Psoas muscle (tissue), 7 donors: ENCODE measurements at regions not wholly inside any gene's neighbourhood (a gene's known extent, or its start where the extent isn't known, plus 50 kb on each side); places are given as distances from the start of the nearest gene placed in this dataset.

Experiments used
- ATAC-seq, 4 donors: fragments of 200-7000 bp; cut with Tn5 transposase; one replicate each; pipeline ENCODE4 v1.9.1; 2020; ENCODE audit warnings: moderate library complexity in 3 of 4, mild to moderate bottlenecking in 2 of 4
- DNase-seq, 2 donors: peaks; one replicate each; pipeline ENCODE4 v3.0.0-alpha.2; 2020
- H3K27ac ChIP-seq: fragments of 200-600 bp; one replicate; pipeline ENCODE4 v1.8.0; 2022
- H3K27me3 ChIP-seq, 3 donors: fragments of 200-600 bp in 1 of 3; one replicate each; pipeline versions ENCODE4 v1.6.1 to v1.8.0; 2013 to 2022; ENCODE audit warnings: low read length in 2 of 3, mild to moderate bottlenecking in 2 of 3, moderate library complexity in 1 of 3; ENCODE audit not compliant: insufficient read depth in 3 of 3
- H3K36me3 ChIP-seq, 2 donors: fragments of 200-600 bp in 1 of 2; one replicate each; pipeline versions ENCODE4 v1.6.1 to v1.8.0; 2013 to 2022; ENCODE audit warnings: low read depth in 1 of 2, mild to moderate bottlenecking in 1 of 2, moderate library complexity in 1 of 2; ENCODE audit not compliant: insufficient read depth in 1 of 2
- H3K4me1 ChIP-seq: fragments of 200-600 bp; one replicate; pipeline ENCODE4 v1.8.0; 2022
- H3K4me3 ChIP-seq: fragments of 200-600 bp; one replicate; pipeline ENCODE4 v1.8.0; 2022; ENCODE audit warnings: mild to moderate bottlenecking
- H3K9me3 ChIP-seq: fragments of 200-600 bp; one replicate; pipeline ENCODE4 v1.8.0; 2022
- CTCF ChIP-seq: fragments of 200-600 bp; IDR thresholded peaks from one replicate; pipeline ENCODE4 v1.8.0; 2022; ENCODE audit warnings: antibody characterized with exemption
- WGBS, 3 donors: extraction: QIAGEN DNeasy Blood & Tissue Kit; methylation state at CpG; one replicate each; pipeline versions ENCODE4 v1.1.6 to v1.1.7; 2013; 5-methylcytosine and 5-hydroxymethylcytosine counted together
- intact Hi-C, 2 donors: fragments of 100-400 bp; cut with DNase I; formaldehyde crosslinking; loops; one replicate each; pipeline versions ENCODE4 v1.11.0 to v1.14.2; 2022
- donor health status: healthy with polysubstance abuse.
- donor health status: DM: no; HTN: no; CAD: no; lungs with moderate emphysema.
- donor health status: Bipolar disorder and iron deficiency.
- donor health status: healthy.
- donor health status: DM: yes; HTN: yes; CAD: no.
- donor health status: DM: no; HTN: no; CAD: no.
- donor health status: DM: yes; HTN: yes; CAD: no.

- Histone ChIP-seq H3K27me3 (peaks cover 0 to 6% (median 0%) of the 10 kb centered on the region in 3 donors), H3K4me1 (no peaks in the 10 kb centered on the region), H3K36me3 (no peaks in the 10 kb centered on the region), H3K27ac (no peak overlapping the region), H3K9me3 (peaks cover 10% of the 10 kb centered on the region), H3K4me3 (no peak overlapping the region)
- TF ChIP-seq CTCF = no peak
- no peak for DNase-seq
- no peak for ATAC-seq
- intact Hi-C loops = loop anchor here in 1 of 2 donors (10.0 kb wide), 2 partner anchors 118 to 1682 kb away; no protein-coding TSS in a partner anchor
- WGBS, 3 donors = 86 to 94% (median 86%) methylated on average over 6 of the region's 6 CpGs
These were observed 142.5 kb downstream of the TEX29 start for GRCh38 chr13:111462944-111463343.

GRCh38 chr13:111467111-111467890, 146.9 kb downstream of the TEX29 start:
- ATAC-seq (no peak), DNase-seq (no peak)
- no peaks in the 10 kb centered on the region for H3K36me3 ChIP-seq
- H3K27me3 ChIP-seq = peaks cover 0 to 16% (median 0%) of the 10 kb centered on the region in 3 donors
- peaks cover 10% of the 10 kb centered on the region for H3K9me3 ChIP-seq
- no peaks in the 10 kb centered on the region for H3K4me1 ChIP-seq
- intact Hi-C loops = loop anchor here in 1 of 2 donors (10.0 kb wide), 2 partner anchors 122 to 1678 kb away; no protein-coding TSS in a partner anchor
- no peak overlapping the region for H3K4me3 ChIP-seq
- no peak for TF ChIP-seq CTCF
- 72 to 77% (median 72%) methylated on average over 7 of the region's 7 CpGs for WGBS, 3 donors
- no peak overlapping the region for H3K27ac ChIP-seq

GRCh38 chr13:111468037-111468959, 147.9 kb downstream of the TEX29 start:
- 82 to 90% (median 89%) methylated on average over 21 to 23 of the region's 23 CpGs for WGBS, 3 donors

GRCh38 chr13:111469450-111469849, 149.0 kb downstream of the TEX29 start:
- Histone ChIP-seq H3K27me3 (peaks cover 0 to 11% (median 0%) of the 10 kb centered on the region in 3 donors), H3K4me3 (no peak overlapping the region), H3K4me1 (no peaks in the 10 kb centered on the region), H3K9me3 (peaks cover 10% of the 10 kb centered on the region), H3K27ac (no peak overlapping the region), H3K36me3 (no peaks in the 10 kb centered on the region)
- intact Hi-C loops = loop anchor here in 1 of 2 donors (10.0 kb wide), 2 partner anchors 125 to 1675 kb away; no protein-coding TSS in a partner anchor
- DNase-seq (no peak), ATAC-seq (no peak)
- WGBS, 3 donors = 81 to 85% (median 83%) methylated on average over 5 of the region's 5 CpGs
- TF ChIP-seq CTCF = no peak

More at GRCh38 chr13:111468037-111468959, 147.9 kb downstream of the TEX29 start:
- no peak overlapping the region for H3K4me3 ChIP-seq
- H3K27ac ChIP-seq = no peak overlapping the region
- H3K27me3 ChIP-seq = peaks cover 0 to 17% (median 0%) of the 10 kb centered on the region in 3 donors
- intact Hi-C loops = loop anchor here in 1 of 2 donors (10.0 kb wide), 2 partner anchors 123 to 1677 kb away; no protein-coding TSS in a partner anchor
- no peaks in the 10 kb centered on the region for H3K36me3 ChIP-seq
- no peaks in the 10 kb centered on the region for H3K4me1 ChIP-seq
- TF ChIP-seq CTCF = no peak
- H3K9me3 ChIP-seq = peaks cover 10% of the 10 kb centered on the region
- ATAC-seq (no peak), DNase-seq (no peak)
